ENCODE measurements at regions not wholly inside any gene's neighbourhood (a gene's known extent, or its start where the extent isn't known, plus 50 kb on each side); places are given as distances from the start of the nearest gene placed in this dataset.
"Not testable (repeated sequence)": the region's sequence is repeated elsewhere in the genome, so short reads cannot be mapped to it uniquely, and the experiment has no call there.

DNA sequence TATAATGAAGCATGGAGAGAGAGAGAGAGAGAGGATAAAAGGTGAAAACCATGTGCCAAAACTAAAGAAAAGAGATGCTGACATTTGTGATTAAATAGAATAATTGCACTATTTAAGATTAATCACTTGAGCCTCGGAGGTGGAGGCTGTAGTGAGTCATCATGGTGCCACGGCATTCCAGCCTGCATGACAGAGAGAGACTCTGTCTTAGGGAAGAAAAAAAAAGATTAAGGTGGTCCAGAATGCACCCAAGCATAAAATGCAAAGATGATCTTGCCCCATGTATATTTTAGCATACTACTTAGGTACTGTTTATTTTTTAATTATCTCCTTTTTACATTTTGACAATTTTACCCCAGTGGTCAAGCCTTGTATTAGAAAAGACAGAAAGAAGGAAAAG lies 742.5 kb downstream of the SPATA31A1 start:
- DNase-seq (ENCODE audit: low read depth in 2 of 2), result not testable (repeated sequence)

DNA sequence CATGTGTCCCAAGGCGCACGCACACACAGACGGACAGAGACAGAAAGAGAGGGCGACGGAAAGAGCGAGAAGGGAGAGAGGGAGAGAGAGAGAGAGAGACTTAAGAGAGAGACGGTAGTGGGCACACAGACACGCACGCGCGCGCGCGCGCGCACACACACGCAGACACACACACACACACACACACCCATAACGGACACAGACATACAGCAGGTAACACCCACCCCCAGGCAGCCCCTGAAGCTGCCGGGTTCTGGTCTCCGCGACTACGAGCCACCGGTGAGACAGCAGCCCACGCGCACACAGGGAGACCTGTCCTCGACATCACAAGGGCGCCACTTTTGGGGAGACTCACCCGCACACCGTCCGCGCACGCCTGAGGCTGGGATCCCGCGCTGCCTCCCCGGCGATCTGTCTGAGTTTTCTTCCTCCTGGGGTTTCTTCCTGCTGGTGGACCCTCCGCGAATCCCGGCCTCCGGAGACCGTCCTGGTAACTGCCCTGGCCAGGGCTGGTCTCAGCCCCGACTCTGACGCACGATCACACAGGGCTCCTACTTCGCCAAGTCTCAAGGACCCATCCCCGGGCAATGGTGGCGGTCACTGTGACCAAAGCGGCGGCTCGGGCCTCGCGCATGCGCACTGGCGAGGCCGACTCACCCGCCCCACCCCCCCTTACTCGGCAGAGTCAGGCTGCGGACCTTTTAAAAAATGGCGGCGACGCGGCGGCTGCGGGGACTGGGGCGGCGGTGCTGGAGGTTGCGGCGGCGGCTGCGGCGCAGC lies 750.7 kb downstream of the SPATA31A1 start:
- peak in 1 of 2 donors; percentile 27 for DNase-seq (ENCODE audit: low read depth in 2 of 2)

DNA sequence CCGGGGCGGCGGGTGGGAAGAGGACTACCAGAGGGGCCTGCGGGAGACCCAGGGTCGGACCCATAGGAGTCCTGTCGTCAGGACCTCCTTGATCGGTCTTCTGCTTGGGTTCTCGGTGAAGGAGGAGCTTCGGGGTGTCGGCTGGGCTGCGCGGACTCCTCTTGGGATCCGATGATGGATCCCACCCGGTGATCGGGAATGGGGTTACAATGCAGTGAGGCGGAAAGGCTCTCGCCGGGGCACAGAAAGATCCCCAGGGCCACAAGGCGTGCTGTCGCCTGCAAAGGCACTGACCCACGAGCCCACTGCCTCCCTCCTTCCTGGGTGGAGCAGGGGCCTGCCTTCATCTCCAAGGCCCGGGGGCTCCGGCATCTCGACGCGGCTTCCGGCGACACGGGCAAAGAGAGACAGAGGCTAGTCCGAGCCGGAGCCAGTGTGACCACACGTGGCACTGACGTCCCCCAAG lies 751.3 kb downstream of the SPATA31A1 start:
- not testable (repeated sequence) for DNase-seq (ENCODE audit: low read depth in 2 of 2)

DNA sequence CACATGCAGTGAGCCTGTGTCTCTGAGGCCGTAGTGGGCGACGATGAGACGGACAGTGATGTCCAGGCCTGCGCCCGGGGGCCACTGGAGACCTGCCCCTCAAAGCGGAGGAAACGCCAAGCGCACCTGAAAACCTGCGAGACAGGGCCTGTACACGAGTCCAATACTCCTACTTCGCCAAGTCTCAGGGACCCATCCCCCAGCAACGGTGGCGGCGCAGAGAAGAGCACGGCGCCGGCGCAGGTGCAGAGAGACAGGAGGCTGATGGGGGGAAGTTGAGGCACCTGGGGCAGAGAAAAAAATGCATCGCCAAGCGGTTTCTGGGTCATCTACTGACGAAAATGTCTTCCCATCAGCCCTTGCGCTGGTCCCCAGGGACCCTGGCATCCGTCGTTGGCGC lies 751.8 kb downstream of the SPATA31A1 start:
- DNase-seq (ENCODE audit: low read depth in 2 of 2), result not testable (repeated sequence)

DNA sequence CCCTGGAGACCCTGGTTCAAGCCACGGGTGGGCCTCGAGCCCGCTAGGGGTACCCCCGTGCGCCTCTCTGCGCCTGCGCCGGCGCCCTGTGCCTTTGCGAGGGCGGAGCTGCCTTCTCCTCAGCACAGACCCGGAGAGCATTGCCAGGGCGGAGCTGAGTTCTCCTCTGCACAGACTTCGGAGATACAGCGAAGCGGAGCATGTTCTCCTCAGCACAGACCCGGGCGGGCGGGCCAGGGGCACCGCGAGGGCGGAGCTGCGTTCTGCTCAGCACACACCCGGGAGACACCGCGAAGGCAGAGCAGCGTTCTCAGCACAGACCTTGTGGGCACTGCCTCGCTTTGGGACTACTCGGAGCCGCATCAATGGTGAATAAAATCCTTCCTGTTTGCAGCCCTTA lies 753.0 kb downstream of the SPATA31A1 start:
- DNase-seq (ENCODE audit: low read depth in 2 of 2), result not testable (repeated sequence)

DNA sequence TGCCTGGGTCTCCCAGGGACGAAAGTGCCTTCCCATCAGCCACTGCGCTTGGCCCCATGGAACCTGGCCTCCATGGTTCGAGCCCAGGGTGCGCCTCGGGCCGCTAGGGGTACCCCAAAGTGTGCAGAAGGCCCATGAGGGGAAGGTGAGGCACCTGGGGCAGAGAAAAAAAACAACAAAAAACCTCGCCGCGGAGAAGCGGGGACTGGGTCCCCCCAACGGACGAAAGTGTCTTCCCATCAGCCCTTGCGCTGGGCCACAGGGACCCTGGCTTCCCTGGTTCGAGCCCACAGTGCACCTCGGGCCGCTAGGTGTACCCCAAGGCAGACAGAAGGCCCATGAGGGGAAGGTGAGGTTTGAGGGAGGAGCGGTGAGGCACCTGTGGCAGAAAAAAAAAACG lies 755.3 kb downstream of the SPATA31A1 start:
- DNase-seq (ENCODE audit: low read depth in 2 of 2), result not testable (repeated sequence)

DNA sequence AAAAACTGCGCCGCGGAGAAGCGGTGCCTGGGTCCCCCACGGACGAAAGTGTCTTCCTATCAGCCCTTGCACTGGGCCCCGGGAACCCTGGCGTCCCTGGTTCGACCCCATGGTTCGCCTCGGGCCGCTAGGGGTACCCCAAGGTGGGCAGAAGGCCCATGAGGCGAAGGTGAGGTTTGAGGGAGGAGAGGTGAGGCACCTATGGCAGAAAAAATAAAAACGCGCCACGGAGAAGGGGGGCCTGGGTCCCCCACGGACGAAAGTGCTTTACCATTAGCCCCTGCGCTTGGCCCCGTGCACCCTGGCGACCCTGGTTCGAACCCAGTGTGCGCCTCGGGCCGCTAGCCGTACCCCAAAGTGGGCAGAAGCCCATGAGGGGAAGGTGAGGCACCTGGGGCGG lies 756.1 kb downstream of the SPATA31A1 start:
- not testable (repeated sequence) for DNase-seq (ENCODE audit: low read depth in 2 of 2)

DNA sequence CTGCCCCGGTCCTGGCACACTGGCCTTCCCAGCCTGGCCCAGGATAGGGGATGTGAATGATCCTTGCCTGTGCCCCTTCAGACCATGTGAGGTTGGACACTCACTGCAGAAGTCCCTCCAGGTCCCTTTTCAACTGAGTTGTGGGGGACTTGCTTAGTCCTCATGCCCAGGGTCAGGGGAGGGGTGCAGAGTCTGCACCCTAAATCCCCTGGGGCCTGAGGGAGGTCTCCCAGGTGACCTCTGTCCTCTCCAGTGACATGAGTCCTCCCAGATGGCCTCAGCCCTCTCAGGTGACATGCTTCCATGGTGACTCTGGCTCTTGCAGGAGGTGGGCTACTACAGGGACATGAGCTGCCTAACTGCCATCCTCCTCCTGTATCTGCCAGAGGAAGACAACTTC lies 775.1 kb downstream of the SPATA31A1 start:
- DNase-seq (ENCODE audit: low read depth in 2 of 2), result not testable (repeated sequence)

DNA sequence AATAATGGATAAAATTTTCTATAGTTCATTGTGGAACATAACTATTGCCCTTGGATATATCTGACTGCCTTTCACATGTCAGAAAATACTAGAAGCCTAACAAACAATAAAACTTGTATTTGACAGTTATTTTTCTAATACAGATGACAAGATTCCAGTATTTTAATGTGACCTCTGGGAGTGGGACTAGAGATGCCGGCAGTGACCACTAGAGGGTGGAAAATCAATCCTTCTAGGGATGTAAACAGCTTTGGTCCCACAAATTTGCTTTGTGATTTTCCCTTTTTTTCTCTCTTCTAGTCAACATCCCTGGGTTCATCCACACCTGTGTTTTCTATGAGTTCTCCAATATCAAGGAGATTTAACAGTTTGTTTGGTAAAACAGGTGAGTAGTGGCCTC lies 813.7 kb downstream of the SPATA31A1 start:
- DNase-seq (ENCODE audit: low read depth in 2 of 2), result not testable (repeated sequence)

DNA sequence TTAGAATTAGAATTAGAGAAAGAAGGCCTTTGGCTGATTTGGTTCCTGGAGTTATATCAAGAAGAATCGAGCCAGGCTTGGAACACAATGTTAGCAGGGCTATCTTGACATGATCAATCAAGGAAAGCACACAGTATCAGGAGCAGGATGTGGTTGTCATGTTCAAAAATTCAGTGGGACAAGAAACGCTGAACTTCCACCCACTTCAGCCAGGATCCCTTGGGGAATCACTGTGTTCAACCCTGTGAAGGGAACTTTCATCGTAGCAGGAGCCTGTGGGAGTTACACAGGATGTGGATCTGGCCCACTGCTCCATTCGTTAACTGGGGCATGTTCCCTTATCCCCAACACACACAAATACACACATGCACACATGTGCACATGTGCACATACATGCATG lies 817.8 kb downstream of the SPATA31A1 start:
- not testable (repeated sequence) for DNase-seq (ENCODE audit: low read depth in 2 of 2)

DNA sequence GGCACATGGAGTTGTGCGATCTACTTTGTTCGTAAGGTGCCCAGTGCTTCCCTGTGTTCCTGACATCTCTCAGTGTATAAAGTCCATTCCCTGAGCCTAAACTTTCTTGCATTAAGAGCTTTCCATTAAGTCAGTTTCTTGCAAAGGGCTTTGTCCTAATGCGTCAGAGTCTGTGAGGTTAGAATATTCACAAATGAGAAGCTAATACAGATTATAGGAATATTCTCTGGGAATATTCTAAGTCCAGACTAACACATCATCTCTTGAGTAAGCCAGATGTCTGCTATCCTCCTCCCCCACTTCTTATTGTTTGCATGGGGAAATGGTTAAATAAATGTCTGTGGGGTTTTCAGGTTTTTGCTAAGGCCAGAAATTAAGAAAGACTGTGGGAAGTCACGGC lies 818.6 kb downstream of the SPATA31A1 start:
- DNase-seq (ENCODE audit: low read depth in 2 of 2), result not testable (repeated sequence)

DNA sequence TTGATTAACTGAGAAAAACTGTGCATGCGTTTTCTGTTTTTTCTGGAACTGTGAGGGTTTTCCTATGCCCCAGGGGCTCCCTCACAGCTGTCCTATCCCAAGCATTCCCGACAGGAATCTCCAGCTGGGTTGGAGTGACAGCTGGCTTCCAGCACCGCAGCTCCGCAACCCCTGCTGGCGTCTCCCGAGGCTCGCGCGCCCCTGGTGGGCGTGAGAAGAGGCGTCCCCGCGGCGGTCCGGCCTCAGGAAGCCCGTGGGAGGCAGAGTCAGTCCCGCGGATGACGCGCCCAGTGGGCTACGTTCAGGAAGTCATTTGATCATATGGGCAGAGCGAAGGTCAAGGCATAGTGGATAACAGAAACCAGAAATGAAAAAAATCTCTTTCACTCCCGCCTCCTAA lies 821.9 kb downstream of the SPATA31A1 start:
- not testable (repeated sequence) for DNase-seq (ENCODE audit: low read depth in 2 of 2)

DNA sequence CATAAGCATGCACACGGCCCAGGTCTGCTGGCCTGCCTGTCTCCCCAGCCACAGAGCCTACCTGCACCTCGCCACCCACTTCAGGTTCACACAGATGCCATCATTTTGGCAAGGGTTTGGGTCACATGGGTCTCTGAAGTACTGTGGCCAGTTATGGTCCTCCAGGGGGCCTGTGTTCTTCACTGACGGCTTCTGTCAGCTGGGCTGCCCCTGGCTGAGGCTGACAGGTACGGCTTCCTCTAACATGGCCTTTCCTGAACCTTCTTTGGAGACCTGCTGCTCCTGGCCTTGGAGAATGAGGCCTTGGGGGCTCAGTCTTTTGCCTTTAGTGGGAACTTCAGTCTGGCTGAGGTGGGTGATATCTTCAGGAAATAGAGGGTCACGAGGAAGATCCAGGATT lies 835.9 kb downstream of the SPATA31A1 start:
- DNase-seq (ENCODE audit: low read depth in 2 of 2), result not testable (repeated sequence)

DNA sequence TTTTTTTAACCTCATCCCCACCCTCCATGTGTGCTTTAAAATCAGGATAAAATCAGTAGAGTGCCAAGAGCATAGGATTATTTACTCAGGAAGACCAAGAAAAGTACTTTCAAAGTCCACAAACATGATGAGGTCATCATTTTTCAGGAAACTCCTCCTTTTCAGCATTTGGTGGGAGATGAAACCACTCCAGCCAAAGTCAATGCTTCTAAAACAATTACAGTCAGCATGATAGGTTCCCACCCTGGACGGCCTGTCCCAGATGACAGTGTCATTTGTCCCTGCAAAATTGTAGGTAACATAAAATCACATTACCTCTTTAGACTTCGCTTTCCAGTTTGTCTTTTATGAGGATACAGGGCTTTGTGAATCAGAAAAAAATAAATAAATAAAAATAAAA lies 836.7 kb downstream of the SPATA31A1 start:
- not testable (repeated sequence) for DNase-seq (ENCODE audit: low read depth in 2 of 2)

DNA sequence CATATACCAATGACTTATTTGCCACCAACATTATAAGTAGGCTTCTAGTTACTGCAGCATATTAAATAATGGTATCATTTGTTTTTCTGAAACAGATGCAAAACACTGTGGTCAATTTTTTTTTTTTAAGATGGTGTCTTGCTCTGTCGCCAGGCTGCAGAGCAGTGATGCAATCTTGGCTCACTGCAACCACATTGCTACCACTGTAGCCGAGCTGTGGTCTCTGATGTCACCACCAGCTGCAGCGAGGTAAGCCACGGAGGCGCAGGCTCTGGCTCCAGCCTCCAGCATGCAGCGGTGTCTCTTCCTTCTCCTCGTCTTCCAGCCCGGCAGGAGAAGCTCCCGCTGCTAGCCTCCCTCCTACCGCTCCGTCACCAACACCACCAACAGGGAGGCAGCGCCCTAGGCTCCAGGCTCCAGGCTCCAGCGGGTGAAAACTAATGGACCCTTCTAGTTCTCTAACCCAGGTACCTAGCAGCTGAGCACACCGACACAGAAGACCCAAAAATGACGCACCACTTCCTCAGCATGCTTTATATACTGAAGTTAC lies 840.8 kb downstream of the SPATA31A1 start:
- not testable (repeated sequence) for DNase-seq (ENCODE audit: low read depth in 2 of 2)

DNA sequence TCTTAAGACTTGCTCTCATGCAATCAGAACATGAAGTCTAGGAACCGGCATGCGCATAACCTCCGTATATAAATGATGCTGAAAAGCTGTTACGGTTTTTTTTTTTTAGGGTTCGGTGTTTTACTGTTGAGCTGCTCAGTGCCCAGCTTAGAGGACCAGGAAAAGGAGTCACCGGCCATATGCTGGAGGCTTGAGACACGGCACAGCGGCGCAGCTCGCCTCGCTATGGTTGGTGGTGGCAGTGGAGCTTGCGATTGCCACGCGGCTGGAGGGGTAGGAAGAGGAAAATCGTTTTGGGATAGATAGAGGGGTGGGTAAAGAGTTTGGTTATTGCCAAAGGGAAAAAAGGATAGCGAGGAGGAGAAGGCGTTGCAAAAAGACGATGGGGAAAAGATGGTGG lies 841.3 kb downstream of the SPATA31A1 start:
- DNase-seq (ENCODE audit: low read depth in 2 of 2), result not testable (repeated sequence)

DNA sequence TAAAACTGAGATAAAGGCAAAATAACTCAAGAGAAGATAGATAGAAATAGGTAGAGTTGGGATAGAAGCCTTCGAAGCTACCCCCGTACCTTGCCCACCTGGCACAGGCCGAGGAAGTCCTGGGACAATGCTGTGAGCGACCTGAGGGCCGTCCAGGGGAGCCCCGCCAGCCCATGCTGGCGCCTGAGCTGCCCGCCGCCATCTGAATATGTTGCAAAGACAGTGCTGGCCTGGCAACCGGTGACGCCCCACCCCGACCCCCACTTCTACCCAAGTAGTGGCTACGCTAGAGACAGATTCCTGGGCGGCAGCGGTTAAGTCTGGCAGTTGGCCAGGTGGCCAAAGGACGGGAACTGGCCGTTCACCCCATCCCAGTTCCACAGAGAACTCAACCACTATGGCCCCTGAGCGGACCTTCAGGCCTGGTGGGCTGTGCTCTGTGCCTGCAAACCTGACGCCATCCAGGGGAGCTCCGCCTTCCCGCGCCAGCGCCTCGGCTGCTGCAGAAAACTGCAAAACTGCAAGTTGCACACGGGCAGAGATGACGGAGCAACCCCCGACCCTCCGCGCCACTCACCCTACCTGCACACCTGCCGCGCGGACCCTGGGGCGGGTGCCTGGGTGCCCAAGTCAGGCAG lies 866.2 kb downstream of the SPATA31A1 start:
- not testable (repeated sequence) for DNase-seq (ENCODE audit: low read depth in 2 of 2)

DNA sequence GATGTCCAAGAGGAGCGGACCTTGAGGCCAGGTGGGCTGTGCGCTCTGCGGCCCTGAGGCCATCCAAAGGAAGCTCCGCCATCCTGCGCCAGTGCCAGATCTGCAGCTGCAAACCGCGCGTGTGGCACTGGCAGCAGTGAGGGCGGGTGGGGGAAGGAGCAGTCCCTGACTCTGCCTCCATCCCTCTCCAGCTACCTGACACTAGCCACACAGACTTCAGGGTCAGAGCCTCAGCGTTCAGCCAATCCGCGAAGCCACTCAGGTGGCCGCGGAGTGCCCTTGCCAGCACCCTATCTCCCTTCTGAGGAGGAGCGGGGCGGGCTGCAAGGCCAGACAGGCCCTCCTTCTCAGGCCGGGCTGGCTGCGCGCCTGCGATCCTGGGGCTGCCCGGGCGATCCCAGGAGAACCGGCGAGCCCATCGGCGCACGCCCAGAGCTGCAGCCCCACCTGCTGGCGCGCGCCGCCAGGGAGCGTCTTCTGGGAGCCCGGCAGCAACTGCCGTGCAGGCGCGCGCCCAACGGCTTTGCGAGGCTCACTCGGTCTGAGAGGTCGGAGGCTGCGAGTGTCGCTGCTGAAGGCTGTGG lies 867.2 kb downstream of the SPATA31A1 start:
- DNase-seq (ENCODE audit: low read depth in 2 of 2), result not testable (repeated sequence)

DNA sequence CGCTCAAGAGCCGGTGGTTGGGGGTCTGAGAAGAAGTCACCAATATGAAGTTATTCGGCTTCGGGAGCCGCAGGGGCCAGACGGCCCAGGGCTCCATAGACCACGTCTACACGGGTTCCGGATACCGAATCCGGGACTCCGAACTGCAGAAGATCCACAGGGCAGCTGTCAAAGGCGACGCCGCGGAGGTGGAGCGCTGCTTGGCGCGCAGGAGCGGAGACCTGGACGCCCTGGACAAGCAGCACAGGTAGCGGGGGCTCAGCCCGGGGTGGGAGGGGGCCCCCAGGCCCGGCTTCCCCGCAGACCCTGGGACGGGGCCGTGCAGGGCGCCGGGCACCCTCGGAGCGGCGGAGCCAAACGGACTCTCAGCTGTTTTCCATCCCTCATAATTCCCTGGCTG lies 867.9 kb downstream of the SPATA31A1 start:
- DNase-seq (ENCODE audit: low read depth in 2 of 2), result not testable (repeated sequence)
